WTC11 (cell line): ENCODE measurements at regions not wholly inside any gene's neighbourhood (a gene's known extent, or its start where the extent isn't known, plus 50 kb on each side); places are given as distances from the start of the nearest gene placed in this dataset.

Source experiments
- FOXP1 ChIP-seq: sonication (generic); formaldehyde crosslinking; IDR thresholded peaks from 2 replicates; pipeline ENCODE4 v1.8.0; 2022; ENCODE audit warnings: missing genetic modification reagents, mild to moderate bottlenecking, moderate library complexity, borderline replicate concordance
- TF ChIP-seq, protein P1 (sequence below): fragments of 200-600 bp; IDR thresholded peaks from 2 replicates; pipeline ENCODE4 v1.8.0; 2022; ENCODE audit warnings: antibody characterized with exemption
- TF ChIP-seq, protein P2 (sequence below): sonication (generic); formaldehyde crosslinking; IDR thresholded peaks from 2 replicates; pipeline ENCODE4 v1.8.0; 2022; ENCODE audit warnings: missing genetic modification reagents
- TF ChIP-seq, protein P3 (sequence below): sonication (generic); formaldehyde crosslinking; IDR thresholded peaks from 2 replicates; pipeline ENCODE4 v1.8.1; 2023; ENCODE audit warnings: mild to moderate bottlenecking, missing genetic modification reagents, moderate library complexity
- TF ChIP-seq, protein P4 (sequence below): fragments of 250-450 bp; sonication (Bioruptor Pico); IDR thresholded peaks from 2 replicates; pipeline ENCODE4 v2.1.2; 2022; ENCODE audit warnings: mild to moderate bottlenecking, moderate library complexity
- TF ChIP-seq, protein P5 (sequence below): sonication (generic); formaldehyde crosslinking; conservative IDR thresholded peaks from 2 replicates; pipeline ENCODE4 v1.8.1; 2023; ENCODE audit warnings: mild to moderate bottlenecking, low read depth, missing genetic modification reagents, moderate library complexity

DNA sequence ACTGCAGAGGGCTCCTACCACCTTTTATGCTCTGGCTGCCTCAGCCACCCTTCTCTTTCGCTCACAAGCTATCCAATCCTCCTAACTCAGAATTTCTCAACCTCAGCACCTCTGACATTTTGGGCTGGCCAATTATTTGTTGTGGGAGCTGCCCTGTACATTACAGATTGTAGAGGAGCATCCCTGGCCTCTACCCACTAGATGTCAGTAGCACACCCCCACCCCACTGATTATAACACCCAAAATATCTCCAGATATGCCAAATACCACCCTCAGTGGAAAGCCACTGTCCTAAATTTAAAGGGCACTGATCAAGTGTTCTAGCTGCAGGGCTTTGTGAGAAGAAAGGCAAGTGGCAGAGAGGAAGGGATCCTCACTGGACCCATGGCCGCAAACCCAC is 443.1 kb downstream of the SOX6 start:
- TF ChIP-seq, protein P1, sequence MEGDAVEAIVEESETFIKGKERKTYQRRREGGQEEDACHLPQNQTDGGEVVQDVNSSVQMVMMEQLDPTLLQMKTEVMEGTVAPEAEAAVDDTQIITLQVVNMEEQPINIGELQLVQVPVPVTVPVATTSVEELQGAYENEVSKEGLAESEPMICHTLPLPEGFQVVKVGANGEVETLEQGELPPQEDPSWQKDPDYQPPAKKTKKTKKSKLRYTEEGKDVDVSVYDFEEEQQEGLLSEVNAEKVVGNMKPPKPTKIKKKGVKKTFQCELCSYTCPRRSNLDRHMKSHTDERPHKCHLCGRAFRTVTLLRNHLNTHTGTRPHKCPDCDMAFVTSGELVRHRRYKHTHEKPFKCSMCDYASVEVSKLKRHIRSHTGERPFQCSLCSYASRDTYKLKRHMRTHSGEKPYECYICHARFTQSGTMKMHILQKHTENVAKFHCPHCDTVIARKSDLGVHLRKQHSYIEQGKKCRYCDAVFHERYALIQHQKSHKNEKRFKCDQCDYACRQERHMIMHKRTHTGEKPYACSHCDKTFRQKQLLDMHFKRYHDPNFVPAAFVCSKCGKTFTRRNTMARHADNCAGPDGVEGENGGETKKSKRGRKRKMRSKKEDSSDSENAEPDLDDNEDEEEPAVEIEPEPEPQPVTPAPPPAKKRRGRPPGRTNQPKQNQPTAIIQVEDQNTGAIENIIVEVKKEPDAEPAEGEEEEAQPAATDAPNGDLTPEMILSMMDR: no peak
- TF ChIP-seq, protein P2, sequence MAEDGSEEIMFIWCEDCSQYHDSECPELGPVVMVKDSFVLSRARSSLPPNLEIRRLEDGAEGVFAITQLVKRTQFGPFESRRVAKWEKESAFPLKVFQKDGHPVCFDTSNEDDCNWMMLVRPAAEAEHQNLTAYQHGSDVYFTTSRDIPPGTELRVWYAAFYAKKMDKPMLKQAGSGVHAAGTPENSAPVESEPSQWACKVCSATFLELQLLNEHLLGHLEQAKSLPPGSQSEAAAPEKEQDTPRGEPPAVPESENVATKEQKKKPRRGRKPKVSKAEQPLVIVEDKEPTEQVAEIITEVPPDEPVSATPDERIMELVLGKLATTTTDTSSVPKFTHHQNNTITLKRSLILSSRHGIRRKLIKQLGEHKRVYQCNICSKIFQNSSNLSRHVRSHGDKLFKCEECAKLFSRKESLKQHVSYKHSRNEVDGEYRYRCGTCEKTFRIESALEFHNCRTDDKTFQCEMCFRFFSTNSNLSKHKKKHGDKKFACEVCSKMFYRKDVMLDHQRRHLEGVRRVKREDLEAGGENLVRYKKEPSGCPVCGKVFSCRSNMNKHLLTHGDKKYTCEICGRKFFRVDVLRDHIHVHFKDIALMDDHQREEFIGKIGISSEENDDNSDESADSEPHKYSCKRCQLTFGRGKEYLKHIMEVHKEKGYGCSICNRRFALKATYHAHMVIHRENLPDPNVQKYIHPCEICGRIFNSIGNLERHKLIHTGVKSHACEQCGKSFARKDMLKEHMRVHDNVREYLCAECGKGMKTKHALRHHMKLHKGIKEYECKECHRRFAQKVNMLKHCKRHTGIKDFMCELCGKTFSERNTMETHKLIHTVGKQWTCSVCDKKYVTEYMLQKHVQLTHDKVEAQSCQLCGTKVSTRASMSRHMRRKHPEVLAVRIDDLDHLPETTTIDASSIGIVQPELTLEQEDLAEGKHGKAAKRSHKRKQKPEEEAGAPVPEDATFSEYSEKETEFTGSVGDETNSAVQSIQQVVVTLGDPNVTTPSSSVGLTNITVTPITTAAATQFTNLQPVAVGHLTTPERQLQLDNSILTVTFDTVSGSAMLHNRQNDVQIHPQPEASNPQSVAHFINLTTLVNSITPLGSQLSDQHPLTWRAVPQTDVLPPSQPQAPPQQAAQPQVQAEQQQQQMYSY: no peak
- TF ChIP-seq, protein P3, sequence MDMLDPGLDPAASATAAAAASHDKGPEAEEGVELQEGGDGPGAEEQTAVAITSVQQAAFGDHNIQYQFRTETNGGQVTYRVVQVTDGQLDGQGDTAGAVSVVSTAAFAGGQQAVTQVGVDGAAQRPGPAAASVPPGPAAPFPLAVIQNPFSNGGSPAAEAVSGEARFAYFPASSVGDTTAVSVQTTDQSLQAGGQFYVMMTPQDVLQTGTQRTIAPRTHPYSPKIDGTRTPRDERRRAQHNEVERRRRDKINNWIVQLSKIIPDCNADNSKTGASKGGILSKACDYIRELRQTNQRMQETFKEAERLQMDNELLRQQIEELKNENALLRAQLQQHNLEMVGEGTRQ (CRISPR knock-in tag): no peak
- TF ChIP-seq, protein P4, sequence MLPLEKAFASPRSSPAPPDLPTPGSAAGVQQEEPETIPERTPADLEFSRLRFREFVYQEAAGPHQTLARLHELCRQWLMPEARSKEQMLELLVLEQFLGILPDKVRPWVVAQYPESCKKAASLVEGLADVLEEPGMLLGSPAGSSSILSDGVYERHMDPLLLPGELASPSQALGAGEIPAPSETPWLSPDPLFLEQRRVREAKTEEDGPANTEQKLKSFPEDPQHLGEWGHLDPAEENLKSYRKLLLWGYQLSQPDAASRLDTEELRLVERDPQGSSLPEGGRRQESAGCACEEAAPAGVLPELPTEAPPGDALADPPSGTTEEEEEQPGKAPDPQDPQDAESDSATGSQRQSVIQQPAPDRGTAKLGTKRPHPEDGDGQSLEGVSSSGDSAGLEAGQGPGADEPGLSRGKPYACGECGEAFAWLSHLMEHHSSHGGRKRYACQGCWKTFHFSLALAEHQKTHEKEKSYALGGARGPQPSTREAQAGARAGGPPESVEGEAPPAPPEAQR (CRISPR knock-in tag): no peak
- no peak for TF ChIP-seq FOXP1
- TF ChIP-seq, protein P5, sequence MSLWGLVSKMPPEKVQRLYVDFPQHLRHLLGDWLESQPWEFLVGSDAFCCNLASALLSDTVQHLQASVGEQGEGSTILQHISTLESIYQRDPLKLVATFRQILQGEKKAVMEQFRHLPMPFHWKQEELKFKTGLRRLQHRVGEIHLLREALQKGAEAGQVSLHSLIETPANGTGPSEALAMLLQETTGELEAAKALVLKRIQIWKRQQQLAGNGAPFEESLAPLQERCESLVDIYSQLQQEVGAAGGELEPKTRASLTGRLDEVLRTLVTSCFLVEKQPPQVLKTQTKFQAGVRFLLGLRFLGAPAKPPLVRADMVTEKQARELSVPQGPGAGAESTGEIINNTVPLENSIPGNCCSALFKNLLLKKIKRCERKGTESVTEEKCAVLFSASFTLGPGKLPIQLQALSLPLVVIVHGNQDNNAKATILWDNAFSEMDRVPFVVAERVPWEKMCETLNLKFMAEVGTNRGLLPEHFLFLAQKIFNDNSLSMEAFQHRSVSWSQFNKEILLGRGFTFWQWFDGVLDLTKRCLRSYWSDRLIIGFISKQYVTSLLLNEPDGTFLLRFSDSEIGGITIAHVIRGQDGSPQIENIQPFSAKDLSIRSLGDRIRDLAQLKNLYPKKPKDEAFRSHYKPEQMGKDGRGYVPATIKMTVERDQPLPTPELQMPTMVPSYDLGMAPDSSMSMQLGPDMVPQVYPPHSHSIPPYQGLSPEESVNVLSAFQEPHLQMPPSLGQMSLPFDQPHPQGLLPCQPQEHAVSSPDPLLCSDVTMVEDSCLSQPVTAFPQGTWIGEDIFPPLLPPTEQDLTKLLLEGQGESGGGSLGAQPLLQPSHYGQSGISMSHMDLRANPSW: no peak
